IPS-NIHi7 (cell line): ENCODE measurements at regions not wholly inside any gene's neighbourhood (a gene's known extent, or its start where the extent isn't known, plus 50 kb on each side); places are given as distances from the start of the nearest gene placed in this dataset.

Source experiments
- DNase-seq: peaks from one replicate; pipeline ENCODE4 v3.0.0; 2012; ENCODE audit warnings: mixed read lengths; ENCODE audit errors: extremely low spot score

DNA sequence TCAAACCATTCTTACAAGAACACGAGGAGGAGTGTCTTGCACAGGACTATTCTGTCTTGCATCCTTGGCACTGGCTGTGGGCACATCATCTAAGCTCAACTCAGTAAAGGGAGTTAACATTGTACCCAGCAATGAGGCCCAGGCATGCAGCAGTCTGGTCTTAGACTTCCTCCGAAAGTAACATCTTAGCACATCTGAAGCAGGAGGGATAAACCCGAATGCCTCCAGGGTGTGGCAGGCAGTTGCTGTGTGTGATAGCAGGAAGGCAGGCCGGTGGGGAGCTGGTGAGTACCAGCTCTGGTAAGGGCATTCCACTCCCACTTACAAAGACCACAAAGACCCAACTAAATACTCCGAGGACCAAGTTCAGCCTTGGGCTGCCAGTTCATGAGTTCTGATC lies 206.3 kb downstream of the TSN start:
- peak; percentile 5 for DNase-seq

DNA sequence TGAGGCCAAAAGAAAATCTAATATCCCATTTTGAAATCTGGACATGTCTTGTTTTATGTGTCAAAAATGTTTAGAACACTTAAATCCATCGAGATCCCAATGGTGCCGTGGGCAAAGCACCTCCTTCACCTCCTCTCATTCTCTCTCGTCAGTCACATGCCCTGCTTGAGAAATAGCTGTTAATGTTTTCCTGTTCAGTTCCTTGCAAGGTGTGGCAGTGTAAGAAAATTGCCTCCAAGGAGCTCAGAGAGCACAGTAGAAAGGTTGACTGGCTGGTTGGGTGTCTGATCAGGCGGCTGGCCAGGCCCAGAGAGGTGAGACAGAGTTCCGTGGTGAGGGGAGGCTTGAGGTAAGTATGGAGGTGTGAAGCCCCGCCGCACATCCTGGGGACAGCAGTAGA lies 210.2 kb downstream of the TSN start:
- DNase-seq: peak; percentile 5

DNA sequence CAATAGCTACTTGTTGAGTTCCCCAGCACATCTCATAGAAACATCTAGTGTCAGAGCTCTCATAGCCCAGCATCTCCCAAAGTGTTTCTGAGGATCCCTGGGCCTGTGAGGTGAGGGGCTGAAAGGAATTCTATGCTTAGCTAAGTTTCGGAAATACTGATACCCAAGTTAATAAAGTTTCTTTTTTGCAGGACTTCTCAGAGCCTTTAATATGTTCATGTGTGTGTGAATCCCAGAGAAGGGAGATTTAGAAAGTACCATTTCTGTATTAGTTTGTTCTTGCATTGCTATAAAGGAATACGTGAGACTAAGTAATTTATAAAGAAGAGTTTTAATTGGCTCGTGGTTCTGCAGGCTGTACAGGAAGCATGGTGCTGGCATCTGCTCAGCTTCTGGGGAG lies 211.2 kb downstream of the TSN start:
- DNase-seq: peak; percentile 4

DNA sequence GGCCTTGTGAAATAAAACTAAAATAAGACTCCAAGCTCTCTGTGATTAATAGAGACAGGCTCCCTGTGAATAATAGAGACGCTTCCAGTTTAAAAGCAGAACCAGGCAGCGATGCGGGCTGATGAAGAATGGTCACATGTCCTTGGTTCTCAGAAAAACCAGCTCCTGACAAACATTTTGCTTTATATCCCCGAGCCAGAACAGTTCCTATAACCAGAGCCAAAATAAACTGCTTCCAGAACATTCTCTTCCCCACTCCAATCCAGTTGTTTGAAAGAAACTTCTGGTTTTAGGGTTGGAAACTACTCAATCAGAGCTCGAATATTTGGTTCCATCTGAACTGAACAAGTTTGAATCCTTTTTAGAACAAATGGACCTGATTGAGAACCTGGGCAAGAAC lies 213.7 kb downstream of the TSN start:
- DNase-seq: no peak

DNA sequence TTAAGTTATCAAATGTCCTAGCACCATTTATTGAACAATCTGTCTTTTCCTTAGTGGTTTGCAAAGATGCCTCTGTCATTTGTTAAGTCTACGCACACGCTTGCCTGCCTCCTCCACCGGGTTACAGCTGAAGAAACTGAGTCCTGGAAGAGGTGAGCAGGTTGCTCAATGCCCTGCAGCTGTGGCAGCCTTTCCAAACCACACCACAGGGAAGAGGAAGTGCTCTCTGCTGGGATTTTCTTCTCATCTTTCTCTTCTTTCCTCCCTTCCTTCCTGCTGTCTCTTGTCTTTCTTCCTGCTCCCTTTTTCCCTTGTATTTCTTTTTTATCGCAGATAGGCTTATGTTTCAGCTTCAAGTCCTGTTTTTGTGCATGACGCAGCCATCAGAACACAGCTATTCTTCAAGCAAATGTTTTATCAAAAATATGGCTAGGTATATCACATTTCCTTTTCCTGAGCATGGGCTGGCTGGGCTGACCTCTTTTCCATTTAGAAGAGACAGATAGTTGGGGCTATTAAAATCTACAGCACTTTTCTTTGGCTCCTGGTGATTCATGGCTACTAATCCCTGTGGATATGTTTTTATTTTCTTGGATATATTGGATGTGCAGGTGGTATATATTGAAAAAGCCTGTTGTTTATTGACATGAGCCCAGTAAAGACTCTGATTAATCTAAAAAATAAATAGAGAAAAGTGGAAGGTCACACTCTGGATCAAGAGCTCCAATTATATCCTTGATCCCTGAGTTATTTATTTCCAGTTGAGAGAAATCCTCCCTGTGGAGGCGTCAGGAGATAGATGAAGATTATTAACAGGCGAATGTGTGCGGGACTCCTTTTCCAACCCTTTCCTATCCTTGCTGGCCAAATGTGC lies 214.6 kb downstream of the TSN start:
- peak; percentile 7 for DNase-seq

DNA sequence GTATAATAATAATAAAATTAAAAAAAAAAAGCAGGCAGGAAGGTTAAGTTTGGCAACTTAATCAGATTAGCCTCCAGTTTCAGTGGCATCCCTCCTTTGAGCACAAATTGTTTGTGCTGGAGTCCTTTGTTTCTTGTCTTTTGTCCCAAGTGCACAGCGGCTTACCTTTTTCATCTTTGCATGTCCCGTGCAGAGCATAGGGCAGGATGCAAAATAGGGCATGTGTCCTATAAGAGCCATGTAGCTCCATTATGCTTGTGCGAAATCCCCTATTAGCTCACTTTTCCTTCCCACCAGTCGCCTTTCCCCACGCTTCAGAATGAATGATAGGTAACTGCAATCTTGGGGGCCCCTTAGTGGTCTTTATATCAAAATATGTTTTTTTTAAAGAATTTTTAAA lies 216.8 kb downstream of the TSN start:
- peak; percentile 3 for DNase-seq

DNA sequence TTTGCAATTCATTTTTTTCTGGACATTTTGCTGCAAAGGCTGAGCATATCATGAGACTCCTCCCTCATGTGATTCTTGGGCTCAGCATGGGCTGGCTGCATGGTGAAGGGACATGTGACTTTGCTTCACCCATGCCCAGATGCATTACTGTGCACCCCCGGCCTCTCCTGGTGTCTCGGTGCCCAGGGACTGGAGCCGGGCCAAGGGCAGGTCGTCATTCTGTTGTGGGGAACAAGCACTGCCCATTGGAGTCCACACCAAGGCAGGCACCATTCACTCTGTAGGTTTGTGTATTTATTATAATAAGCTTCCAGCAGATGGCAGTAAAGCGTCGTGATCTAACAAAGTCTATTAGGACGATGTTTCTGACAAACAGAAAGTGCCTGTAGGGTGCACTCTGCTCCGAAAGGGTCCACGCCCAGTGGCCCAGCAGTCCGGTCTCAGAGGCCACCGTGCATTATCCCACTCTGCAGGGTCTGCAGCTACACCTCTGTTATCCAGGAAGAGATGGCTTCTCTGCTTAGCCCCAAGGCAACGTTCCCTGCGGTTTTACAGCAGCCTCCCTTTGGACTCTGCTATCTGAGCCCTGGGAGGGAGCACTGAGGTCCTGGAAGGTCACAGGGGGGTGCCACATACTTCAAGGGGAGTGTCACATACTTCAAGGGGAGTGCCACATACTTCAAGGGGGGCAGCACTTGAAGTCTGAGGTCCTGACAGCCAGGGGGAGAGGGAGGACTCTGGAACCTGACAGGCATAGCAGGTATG lies 219.6 kb downstream of the TSN start:
- peak; percentile 90 for DNase-seq

DNA sequence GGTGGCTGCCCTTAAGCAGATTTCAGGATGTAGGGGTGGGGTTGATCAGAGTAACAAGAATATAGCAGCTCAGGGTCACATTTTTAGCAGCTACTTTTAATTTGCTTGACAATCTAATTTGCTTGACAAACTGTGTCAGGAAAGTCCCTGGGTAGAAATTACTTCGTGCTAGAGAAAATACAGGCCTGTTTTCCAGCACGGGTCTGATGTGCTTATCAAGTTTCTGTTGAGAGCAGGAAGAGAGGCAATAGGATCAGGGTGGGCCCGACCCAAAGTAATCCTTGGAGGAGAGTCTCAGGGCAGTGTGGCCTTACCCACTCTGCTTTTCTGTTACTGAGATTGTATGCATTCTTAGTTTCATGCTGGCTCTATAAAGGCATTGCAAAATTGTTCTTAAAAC lies 221.5 kb downstream of the TSN start:
- peak; percentile 5 for DNase-seq

DNA sequence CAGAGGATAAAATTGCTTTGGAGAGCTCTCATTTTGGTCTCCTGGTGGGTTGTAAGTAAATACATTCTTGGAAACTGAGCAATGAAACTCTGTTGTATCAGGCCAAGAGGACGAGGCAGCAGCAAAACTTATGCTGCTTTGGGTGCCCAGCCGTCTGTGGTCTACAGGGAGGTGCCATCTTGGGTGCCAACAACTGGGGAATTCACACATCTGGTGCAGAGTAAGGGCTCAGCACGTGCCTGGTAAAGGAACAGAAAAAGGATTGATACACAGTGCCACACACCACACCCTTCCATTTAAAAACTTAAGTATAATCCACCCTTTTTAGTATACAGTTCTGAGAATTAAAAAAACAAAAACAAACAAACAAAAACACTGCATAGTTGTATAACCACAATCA lies 221.9 kb downstream of the TSN start:
- no peak for DNase-seq

DNA sequence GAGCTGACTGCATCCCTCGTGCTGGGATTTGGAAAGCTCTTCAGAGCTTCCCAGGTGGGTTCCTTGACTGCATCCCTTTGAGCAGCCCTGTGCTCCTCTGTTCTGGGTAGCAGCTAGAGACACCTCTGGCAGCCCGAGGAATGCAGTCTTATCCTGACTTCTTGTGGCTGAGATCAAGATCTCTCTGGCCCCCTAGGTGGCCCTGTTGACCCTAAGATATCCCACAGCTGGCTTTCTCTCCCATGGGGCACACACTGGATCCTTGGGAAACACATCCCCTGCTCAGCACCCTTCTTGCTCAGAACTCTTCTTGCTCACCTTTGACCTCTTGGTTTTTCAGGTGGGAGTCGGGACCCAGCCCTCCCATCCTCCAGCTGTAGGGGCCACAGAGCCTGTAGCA lies 237.2 kb downstream of the TSN start:
- DNase-seq: peak; percentile 74

DNA sequence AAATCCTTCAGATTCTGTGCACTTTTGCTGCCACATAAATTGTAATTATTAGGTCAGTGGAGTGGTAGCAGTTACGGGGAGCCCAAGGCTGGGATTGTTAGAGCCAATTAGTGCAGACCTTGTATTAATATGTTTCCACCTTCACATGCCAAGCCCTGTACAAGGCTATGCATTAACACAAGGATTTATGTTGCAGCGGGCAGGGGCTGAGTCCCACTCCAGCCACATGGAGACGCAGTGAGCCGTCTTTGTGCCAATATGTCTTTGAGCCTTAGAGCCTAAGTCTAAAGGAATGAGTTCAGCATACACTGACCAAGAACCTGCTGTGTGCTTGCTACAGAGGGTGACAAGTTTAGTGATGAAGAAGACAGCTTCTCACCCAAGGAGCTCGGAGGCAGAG lies 238.2 kb downstream of the TSN start:
- no peak for DNase-seq

DNA sequence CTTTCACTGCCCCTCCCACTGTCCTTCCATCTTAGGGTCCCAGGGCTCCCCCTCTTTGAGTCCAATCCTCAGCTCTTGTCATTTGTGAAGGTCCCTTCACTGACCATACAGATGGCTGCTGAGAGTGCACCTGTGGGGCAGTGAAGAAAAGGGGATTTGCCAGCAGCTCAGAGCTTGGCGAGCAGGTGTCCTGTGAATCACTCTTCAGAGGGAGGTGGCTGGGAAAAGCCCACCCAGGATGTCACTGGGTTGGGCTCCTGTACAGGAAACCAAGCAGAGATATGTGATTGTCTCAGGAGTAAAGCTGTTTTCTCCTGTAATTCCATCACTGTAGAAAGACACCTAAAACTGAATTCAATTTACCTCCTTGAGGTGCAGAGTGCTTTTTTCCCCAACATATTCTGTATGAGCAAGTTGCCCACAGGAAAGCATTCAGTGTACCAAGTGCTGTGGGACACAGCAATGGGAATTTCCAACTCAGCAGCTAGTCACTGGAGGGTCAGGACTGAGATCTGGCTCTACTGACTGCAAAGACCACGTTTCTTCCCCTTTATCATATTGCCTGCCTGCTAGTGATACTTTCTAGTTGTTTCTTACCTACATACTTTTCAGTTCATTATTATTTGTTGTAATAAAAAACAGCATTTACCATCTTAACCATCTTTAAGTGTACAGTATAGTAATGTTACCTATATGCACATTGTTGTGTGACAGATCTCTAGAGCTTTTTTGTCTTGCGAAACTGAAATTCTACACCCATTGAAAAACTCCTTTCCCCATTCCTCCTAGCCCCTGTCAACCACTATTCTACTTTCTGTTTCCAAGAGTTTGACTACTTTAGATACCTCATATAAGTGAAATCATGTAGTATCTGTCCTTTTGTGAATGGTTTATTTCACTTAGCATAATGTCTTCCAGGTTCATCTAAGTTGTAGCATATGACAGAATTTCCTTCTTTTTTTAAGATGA lies 239.1 kb downstream of the TSN start:
- DNase-seq: no peak

DNA sequence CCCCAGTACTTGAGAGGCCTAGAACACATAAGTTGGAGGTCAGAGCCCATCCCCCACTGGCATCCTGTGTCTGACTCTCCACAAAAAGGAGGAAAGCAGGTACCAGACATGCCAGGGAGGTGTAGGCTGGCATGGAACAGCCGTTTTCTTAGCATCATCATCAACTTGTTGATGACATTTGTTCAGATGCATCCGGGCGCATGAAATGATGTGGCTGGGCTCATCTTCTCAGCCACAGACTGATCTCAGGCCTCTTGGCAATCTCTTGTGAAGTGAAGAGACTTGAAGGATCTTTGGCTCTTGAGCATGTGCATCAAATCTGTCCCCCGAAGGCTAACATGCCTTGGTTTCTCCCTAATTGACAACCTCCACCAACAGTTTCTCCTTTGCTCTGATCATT lies 243.3 kb downstream of the TSN start:
- no peak for DNase-seq

DNA sequence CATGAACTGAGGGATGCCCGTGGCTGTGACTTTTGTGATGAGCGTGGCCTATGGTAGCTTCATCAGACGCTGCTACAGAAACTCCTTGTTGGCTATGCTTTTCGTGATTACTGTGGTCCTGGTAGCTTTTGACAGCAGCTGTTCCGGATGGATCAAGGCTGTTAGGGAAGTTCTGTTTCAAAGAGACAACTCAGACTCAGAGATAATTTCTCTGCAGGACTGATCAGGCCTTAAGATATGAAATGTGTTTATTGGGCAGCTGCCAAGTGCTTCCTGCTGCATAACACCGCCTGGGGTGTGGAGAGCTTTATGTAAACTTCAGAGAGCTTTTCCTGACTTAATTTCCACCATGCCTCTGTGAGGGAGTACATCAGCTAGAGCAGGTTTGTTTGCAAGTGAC lies 243.8 kb downstream of the TSN start:
- DNase-seq: no peak

DNA sequence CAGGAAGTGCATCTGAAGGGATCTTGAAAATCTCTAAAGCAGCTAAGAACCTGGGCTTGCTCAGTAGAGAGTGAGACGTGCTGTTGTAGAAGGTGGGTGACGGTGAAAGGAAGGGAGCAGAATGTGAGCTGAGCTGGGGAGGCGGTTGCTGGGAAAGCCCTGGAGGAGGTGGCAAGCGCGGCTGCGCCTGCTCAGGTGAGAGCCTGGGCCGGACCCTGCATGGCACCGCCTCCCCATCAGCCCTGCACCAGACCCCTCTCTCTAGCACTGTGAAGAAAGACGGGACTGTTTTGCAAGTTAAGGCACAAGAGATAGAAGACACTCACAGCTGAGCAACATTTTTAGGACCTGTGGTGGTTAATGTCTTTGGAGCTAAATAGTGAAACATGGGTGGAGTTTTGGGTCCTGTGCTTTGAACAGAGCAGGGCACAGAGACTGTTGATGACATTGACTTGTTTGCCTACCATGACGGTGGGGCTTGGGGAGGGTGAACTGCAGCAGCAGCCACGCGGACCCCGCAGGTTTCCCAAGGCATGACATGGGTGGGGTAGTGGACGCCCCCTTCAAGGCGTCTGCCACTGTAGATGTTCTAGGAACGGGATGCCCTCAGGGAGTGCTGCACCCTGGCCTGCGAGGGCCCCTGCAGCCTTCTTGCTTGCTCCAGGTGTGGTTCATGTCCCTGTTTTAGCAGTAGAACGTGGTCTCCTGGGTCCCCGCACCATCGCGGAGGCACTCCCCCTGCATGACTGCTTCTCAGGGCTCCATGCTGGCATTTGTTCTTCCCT lies 245.3 kb downstream of the TSN start:
- no peak for DNase-seq

DNA sequence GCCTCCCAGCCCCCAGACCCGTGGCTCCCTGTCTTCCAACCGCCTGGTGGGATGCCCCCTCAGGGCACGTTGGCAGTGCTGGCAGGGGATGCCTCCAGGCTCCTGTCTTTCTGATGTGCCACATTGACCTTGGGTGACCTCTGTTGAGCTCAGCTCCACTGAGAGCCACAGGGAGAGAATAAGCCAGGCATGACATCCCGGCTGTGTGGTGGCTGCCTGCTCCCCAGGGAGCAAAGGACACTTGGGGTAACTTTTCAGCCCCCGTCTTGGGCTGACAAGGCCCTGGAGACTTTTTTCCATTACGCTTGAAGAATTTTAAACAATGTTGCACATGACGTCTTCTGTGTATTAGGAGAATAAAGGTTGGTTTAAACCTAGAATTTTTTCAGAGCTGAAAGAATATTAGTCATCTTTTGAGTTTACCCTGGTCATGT lies 246.0 kb downstream of the TSN start:
- DNase-seq: no peak

DNA sequence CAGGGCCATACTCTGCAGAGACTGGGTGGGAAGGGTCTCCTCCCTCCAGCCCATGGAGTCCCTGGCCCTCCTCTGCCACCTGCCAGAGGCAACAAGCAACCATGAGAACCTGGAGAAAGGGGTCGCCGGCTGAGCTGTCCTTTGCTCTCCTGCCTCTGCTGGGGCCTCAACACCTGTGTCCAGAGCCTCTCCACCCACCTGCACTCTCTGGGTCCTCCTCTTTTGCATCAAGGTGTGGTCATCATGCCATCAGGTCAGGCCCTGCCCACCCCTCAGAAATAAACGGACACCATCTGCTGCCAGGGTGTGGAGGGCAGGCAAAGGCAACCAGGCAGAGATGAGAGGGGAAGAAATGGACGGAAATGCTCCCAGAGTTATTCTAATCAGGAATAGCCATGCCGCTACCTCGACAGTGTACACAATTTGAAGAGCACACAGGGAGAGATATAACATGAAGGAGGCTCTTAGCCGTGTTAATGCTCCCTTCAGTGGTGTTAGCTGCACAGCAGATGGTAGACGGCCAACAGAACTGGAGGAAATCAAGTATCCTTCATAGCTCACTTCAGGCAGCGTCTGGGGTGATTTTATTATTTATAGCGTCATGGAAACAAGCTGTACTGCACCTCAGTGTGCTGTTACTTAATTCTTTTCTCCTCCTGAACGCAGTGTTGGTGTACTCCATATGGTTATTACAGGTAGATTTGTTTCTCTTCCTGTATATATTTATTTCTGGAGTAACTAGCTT lies 247.9 kb downstream of the TSN start:
- DNase-seq: no peak

DNA sequence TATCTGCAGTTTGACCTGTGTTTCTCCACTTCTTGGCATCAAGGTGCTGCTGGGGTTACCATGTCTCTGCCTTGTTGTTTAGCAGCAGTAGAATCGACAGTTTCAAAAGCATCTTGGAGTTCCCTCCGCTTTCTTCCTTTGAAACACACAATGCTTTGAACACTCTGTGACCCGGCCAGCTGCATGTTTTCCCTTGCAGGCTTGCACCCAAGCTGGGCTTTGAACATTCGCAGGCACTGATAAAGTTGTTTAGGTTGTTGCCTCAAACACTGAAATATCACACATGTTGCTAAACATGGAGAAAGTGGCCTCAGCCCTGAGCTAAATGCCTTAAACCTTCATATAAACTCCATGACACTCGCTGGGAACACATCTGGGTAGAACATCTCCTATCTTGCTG lies 251.7 kb downstream of the TSN start:
- DNase-seq: no peak

DNA sequence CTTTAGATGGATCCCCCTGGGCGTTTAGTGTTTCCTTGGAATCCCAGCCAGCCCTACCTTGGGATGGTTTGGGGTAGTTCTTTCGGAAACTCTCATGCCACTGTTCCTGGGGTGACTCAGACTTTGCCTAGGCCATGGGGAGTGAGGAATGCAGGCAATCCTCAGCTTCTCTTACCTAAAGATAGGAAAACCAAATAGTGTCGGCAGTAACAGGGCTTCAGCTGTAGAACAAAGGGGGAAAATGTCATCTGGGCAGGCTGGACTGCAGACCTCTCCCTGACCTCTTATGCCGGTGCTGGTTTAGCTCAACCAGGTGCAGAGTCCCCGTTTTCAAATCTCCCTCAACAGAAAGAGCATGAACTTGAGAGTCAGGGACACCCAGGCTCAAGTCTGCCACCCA lies 252.1 kb downstream of the TSN start:
- DNase-seq: peak; percentile 43

DNA sequence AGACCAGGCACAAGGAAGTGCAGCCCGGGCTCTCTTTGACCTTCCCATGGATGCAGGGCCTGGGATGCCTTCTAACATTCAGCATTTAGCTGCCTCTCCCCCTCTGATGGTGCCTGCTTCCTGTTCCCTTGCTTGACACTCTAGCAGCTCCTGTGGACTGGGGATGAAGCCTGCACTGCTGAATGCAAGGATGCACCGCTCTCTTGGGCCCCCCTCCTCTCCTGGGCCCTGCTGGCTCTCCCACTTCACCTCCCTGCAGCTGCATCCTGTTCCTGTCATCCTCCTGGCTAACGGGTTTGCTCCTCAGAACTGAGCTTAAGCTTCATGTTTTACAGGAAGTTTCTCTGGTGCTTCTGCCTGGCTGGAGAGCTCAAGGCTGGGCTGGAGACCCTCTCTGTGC lies 254.1 kb downstream of the TSN start:
- no peak for DNase-seq
